GM12873 (cell line): ENCODE measurements at regions not wholly inside any gene's neighbourhood (a gene's known extent, or its start where the extent isn't known, plus 50 kb on each side); places are given as distances from the start of the nearest gene placed in this dataset.

Experiments
- CTCF ChIP-seq: IDR thresholded peaks from 2 replicates; pipeline ENCODE4 v1.5.1; 2012; ENCODE audit warnings: low read depth, mild to moderate bottlenecking, moderate library complexity, low read length, control low read depth; ENCODE audit not compliant: insufficient read depth; ENCODE audit errors: missing control alignments

- TF ChIP-seq CTCF = no peak
These were observed 151.9 kb upstream of the CYRIA start for GRCh38 chr2:16817305-16818202.

GRCh38 chr2:16816522-16816921 lies 150.9 kb upstream of the CYRIA start:
- TF ChIP-seq CTCF = no peak

- TF ChIP-seq CTCF = no peak
These were observed 150.4 kb upstream of the CYRIA start for GRCh38 chr2:16816016-16816415.

GRCh38 chr2:16813593-16813992 lies 148.0 kb upstream of the CYRIA start:
- TF ChIP-seq CTCF = no peak

- no peak for TF ChIP-seq CTCF
These were observed 132.8 kb upstream of the CYRIA start for GRCh38 chr2:16798472-16798871.

- no peak for TF ChIP-seq CTCF
These were observed 125.9 kb upstream of the CYRIA start for GRCh38 chr2:16791496-16791895.

GRCh38 chr2:16785149-16785548 lies 119.5 kb upstream of the CYRIA start:
- TF ChIP-seq CTCF = no peak
